GM18951 (cell line): ENCODE measurements at regions not wholly inside any gene's neighbourhood (a gene's known extent, or its start where the extent isn't known, plus 50 kb on each side); places are given as distances from the start of the nearest gene placed in this dataset.

ENCODE experiments used
- POLR2A ChIP-seq: IDR thresholded peaks from 4 replicates; pipeline ENCODE4 v1.6.1; 2011; ENCODE audit warnings: mild to moderate bottlenecking; ENCODE audit not compliant: insufficient read length, insufficient read depth; ENCODE audit errors: extremely low read depth
- in situ Hi-C: fragments of 300-500 bp; cut with MboI; formaldehyde crosslinking; loops from one replicate; pipeline ENCODE4 v1.12.0; 2022; ENCODE audit warnings: low sequenced_read_pairs, mixed read lengths, inconsistent platforms; ENCODE audit not compliant: unreplicated experiment

GRCh38 chr10:3987143-3987974, 202.3 kb upstream of the KLF6 start:
- in situ Hi-C loops = no loop called here
- no peak for TF ChIP-seq POLR2A

- TF ChIP-seq POLR2A = no peak
- in situ Hi-C loops = no loop called here
Measured at GRCh38 chr10:3986493-3987142, 201.6 kb upstream of the KLF6 start.

- no peak for TF ChIP-seq POLR2A
- in situ Hi-C loops = no loop called here
Measured at GRCh38 chr10:3982746-3983442, 197.9 kb upstream of the KLF6 start.

- TF ChIP-seq POLR2A = no peak
- in situ Hi-C loops = no loop called here
Measured at GRCh38 chr10:3981300-3981699, 196.3 kb upstream of the KLF6 start.

GRCh38 chr10:3980660-3981059, 195.7 kb upstream of the KLF6 start:
- no peak for TF ChIP-seq POLR2A
- in situ Hi-C loops = no loop called here

GRCh38 chr10:3980144-3980543, 195.1 kb upstream of the KLF6 start:
- no peak for TF ChIP-seq POLR2A
- in situ Hi-C loops = no loop called here

- in situ Hi-C loops = no loop called here
- no peak for TF ChIP-seq POLR2A
Measured at GRCh38 chr10:3978761-3979160, 193.8 kb upstream of the KLF6 start.

- TF ChIP-seq POLR2A = no peak
- in situ Hi-C loops = no loop called here
Measured at GRCh38 chr10:3978174-3978573, 193.2 kb upstream of the KLF6 start.

GRCh38 chr10:3977761-3978160, 192.8 kb upstream of the KLF6 start:
- in situ Hi-C loops = no loop called here
- no peak for TF ChIP-seq POLR2A

GRCh38 chr10:3976718-3977117, 191.7 kb upstream of the KLF6 start:
- TF ChIP-seq POLR2A = no peak
- in situ Hi-C loops = no loop called here

- no peak for TF ChIP-seq POLR2A
- in situ Hi-C loops = no loop called here
Measured at GRCh38 chr10:3976171-3976570, 191.2 kb upstream of the KLF6 start.

GRCh38 chr10:3975016-3975415, 190.0 kb upstream of the KLF6 start:
- no peak for TF ChIP-seq POLR2A
- in situ Hi-C loops = no loop called here

GRCh38 chr10:3972460-3973301, 187.7 kb upstream of the KLF6 start:
- TF ChIP-seq POLR2A = no peak
- in situ Hi-C loops = no loop called here
